HG03060 (cell line): ENCODE measurements at regions not wholly inside any gene's neighbourhood (a gene's known extent, or its start where the extent isn't known, plus 50 kb on each side); places are given as distances from the start of the nearest gene placed in this dataset.
"Not testable (repeated sequence)": the region's sequence is repeated elsewhere in the genome, so short reads cannot be mapped to it uniquely, and the experiment has no call there.

Source experiments
- ATAC-seq: cut with Tn5 transposase; IDR thresholded peaks from one replicate; pipeline ENCODE4 v1.9.1; 2021; ENCODE audit warnings: low read depth, moderate number of reproducible peaks; ENCODE audit not compliant: unreplicated experiment

- ATAC-seq: not testable (repeated sequence)
These were observed 60.5 kb upstream of the GRK3 start for GRCh38 chr22:25504017-25504416.

- no peak for ATAC-seq
These were observed 56.3 kb upstream of the GRK3 start for GRCh38 chr22:25508161-25508560.

GRCh38 chr22:25508761-25509321, 55.6 kb upstream of the GRK3 start:
- no peak for ATAC-seq

GRCh38 chr22:25509374-25509791, 55.1 kb upstream of the GRK3 start:
- ATAC-seq: no peak

GRCh38 chr22:25510876-25511275, 53.6 kb upstream of the GRK3 start:
- ATAC-seq: no peak

- no peak for ATAC-seq
These were observed 52.8 kb upstream of the GRK3 start for GRCh38 chr22:25511725-25512124.

GRCh38 chr22:25514436-25515180, 49.9 kb upstream of the GRK3 start:
- no peak for ATAC-seq
